IPS-NIHi7 (cell line): ENCODE measurements at regions not wholly inside any gene's neighbourhood (a gene's known extent, or its start where the extent isn't known, plus 50 kb on each side); places are given as distances from the start of the nearest gene placed in this dataset.

Experiments
- DNase-seq: peaks from one replicate; pipeline ENCODE4 v3.0.0; 2012; ENCODE audit warnings: mixed read lengths; ENCODE audit errors: extremely low spot score

- no peak for DNase-seq
Measured at GRCh38 chr14:95382747-95383146, 63.0 kb upstream of the CLMN start.

GRCh38 chr14:95381726-95382125 lies 62.0 kb upstream of the CLMN start:
- DNase-seq: no peak

- no peak for DNase-seq
Measured at GRCh38 chr14:95380350-95381042, 60.8 kb upstream of the CLMN start.

GRCh38 chr14:95379634-95380033 lies 59.9 kb upstream of the CLMN start:
- no peak for DNase-seq

DNA sequence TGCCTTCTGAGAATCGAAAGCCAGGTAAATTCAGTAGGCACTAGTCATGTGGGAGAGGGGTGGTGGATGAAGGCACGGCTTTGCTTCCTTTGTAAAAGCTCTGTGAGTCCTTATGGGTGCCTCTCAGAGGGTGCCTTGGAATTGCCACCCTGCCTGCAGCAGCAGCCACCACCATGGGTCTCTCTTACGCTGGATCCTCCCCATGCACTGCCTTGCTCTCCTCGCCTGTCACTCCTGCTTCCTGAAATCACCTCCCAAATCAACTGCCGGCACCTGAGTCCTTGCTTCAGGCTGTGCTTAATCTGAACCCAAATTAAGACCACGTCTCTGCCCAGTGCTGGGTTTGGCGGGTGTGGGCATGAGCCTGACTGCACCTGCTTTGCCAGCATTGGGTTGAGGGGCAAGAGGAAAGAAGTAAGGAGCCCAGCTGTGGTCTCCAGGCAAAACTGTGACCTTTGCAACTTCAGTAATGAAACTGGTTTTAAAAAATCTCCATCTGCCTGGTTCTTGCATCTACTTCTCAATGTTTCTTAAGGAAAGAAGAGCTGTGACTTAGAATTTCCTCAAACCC lies 55.9 kb upstream of the CLMN start:
- no peak for DNase-seq

DNA sequence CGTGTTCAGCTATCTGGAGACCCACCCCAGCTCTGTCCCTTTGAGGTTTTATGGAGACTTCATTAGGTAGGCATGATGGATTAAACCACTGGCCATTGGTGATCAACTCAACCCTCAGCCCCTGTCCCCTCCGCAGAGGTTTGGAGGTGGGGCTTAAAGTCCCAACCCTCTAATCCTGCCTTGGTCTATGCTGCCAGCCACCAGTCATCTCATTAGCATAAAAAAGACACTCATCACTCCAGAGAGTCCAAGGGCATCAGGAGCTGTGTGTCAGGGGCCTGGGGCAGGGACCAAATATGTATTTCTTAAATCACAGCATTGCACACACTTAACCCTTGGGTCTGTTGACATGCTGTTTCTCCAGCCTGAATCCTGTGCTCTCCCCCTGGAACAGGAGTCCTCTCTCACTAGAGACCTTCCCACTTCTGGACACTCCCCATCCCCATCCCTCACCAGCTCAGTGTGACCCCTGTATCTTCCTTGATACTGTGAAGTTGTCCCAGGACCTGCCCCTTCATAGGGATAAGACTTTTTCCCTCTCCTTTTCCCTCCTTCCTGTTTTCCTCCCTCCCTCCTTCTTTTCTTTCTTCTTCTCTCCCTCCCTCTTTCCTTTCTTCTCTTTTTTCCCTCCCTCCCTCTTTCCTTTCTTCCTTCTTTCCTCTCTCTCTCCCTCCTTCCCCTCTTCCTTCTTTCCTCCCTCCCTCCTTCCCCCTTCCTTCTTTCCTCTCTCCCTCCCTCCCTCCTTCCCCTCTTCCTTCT lies 54.7 kb upstream of the CLMN start:
- no peak for DNase-seq

DNA sequence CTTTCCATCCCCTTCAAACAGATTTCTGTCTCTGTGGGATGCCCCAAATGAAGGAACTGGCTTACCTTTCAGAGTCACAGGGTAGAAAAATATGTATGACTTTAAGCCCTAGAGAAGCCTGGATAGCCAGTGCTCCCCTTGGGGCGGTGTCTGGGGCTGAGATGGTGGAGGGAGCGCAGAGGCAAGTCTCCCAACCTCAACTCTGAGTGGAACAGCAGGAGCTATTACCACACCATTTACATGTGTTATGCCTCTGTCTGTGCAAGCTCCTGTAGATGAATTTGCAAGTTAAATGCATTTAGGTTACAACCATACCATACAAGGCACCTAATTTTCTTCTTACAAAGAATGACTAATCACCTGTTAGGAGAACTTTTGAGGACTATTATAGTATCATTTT lies 50.4 kb upstream of the CLMN start:
- DNase-seq: peak; percentile 37
